GM18505 (cell line): ENCODE measurements at regions not wholly inside any gene's neighbourhood (a gene's known extent, or its start where the extent isn't known, plus 50 kb on each side); places are given as distances from the start of the nearest gene placed in this dataset.

ENCODE experiments used
- ATAC-seq: cut with Tn5 transposase; IDR thresholded peaks from one replicate; pipeline ENCODE4 v1.9.1; 2021; ENCODE audit not compliant: unreplicated experiment
- POLR2A ChIP-seq: IDR thresholded peaks from 4 replicates; pipeline ENCODE4 v1.6.1; 2011; ENCODE audit warnings: borderline replicate concordance; ENCODE audit not compliant: insufficient read depth, insufficient read length; ENCODE audit errors: extremely low read depth

- ATAC-seq = no peak
- no peak for TF ChIP-seq POLR2A
Measured at GRCh38 chr20:51084593-51085377, 61.9 kb upstream of the KCNG1 start.

- no peak for TF ChIP-seq POLR2A
- no peak for ATAC-seq
Measured at GRCh38 chr20:51083447-51083846, 60.5 kb upstream of the KCNG1 start.

DNA sequence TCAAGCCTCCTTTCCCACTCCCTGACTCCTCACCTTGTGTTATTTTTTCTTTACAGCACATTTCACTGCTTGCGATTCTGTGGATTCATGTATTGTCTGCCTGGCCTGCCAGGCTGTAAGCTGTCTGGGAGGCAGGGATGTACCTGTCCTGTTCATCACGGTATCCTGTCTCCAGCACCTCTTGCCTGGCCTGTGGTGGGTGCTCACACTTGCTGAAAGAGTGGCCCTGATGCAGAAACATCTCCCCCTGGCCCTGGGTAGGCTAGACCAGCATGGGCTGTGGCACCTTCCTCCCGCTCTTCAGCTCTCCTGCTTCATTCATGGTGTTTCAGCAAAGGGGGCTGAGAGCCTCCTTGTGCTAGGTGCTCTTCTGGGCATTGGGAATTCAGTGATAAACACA lies 60.1 kb upstream of the KCNG1 start:
- ATAC-seq = no peak
- TF ChIP-seq POLR2A = no peak

- TF ChIP-seq POLR2A = no peak
- ATAC-seq = no peak
Measured at GRCh38 chr20:51080516-51080915, 57.6 kb upstream of the KCNG1 start.

GRCh38 chr20:51079488-51079887 lies 56.6 kb upstream of the KCNG1 start:
- no peak for ATAC-seq
- no peak for TF ChIP-seq POLR2A

DNA sequence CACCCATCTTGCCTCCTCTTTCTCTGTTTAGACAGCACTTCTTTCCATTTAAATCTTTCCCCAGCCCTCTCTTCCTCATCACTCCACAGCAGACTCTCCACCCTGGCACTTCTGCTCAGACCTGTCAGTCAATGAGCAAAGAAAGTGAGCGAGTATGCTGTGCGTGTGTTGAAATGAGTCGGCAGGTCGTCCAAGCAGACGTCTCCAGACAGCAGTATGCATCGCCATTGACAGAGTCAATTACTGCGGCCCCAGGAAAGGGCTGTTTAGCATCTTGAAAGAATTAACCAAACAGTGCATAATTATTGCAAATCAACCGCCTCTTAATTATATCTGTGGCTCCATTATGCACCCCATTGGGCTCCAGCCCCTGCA lies 54.8 kb upstream of the KCNG1 start:
- ATAC-seq = no peak
- no peak for TF ChIP-seq POLR2A

DNA sequence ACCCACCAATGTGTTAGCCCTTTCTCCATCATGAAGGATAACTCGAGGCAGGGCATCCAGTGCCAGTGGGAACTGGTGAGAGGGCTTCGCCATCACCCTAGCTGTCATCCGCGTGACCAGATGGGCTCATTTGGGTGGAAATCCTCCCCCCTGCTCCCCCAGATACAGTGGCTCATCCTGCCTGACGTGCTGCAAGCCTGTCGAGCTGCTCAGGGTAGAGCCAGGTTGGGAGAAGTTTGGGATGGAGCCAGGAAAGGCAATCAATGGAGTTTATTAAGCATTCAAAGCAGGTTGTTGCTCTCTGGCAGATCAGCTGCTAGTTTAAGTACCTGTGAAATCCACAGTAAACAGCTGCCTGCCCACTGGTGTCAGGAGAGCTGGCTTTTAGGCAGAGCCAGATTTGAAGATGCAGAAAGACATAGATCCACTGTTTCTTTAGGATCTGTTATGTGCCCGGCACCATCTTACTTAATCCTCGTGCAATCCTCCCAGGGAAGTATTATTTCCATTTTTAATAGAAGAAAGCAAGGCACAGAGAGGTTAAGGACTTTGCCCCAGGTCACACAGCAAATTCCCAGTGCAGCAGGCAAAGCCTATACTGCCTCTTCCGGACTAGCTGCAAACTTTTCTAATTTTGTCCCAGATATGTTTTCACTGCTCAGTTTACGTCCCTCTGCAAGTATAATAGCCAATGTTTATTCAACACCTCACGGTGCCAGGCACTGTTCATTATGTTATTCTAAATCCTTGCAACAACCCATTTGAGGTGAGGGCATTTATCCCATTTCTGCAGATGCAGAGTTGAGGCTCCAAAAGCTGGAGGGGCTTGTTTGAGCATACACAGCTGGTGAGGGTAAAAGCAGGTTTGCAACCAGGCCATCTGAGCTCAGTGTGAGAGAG lies 54.1 kb upstream of the KCNG1 start:
- ATAC-seq = no peak
- TF ChIP-seq POLR2A = no peak

DNA sequence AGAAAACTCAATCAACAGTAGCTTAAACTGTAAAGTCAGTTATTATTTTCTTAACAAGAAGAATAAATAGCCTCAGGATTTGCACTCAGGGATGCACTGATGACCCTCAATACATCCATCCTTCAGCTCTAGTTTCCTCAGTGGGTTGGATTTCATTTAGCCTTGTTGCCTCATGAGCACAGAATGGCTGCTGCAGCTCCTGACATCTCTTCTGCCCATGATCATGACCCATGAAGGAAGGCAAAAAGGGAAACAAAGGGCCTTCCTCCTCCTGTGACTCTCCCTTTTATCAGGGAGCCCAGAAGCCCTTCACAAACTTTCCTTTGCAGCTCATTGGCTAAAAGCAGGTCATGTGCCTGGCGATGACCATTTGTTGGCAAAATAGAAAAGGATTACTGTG lies 51.2 kb upstream of the KCNG1 start:
- no peak for ATAC-seq
- TF ChIP-seq POLR2A = no peak
